ENCODE measurements at regions not wholly inside any gene's neighbourhood (a gene's known extent, or its start where the extent isn't known, plus 50 kb on each side); places are given as distances from the start of the nearest gene placed in this dataset.

DNA sequence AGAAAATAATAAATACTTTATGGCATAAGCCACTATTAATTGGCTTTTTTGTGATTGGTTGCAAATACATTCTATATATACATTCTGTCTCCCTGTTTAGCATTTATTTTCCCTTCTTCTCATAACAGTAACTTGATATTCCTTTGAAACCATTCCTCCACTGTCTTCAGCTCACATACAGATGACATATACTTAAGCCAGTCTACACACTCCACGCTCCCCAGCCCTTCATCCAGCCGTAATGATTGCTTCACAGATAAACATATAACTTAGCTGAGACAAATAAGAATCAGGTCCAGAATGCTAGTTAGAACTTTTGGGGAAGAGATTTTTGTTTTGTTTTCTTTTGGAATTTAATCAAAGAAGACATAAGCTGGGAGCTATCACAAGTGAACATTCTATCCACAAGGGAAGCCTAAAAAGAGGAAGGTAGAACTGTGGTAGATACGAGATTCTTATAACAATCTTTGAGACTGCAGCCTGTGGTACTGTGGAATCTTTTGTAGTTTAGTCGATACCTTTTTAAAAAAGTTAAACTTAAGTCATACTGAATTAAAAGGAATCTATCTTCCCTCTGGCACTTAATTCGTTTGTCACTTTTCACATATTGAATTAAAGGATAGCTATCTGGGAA is 365.1 kb upstream of the PRR16 start:
- H3K79me2 ChIP-seq (ENCODE audit: insufficient read depth): no peaks in the 10 kb centered on the region
- in situ Hi-C loops (cut with MboI): no loop called here
- DNase-seq: no peak
- H3F3A ChIP-seq (ENCODE audit: insufficient read depth): no peaks in the 10 kb centered on the region
- H4K20me1 ChIP-seq (ENCODE audit: insufficient read depth): no peaks in the 10 kb centered on the region
- no peak overlapping the region for H3K9ac ChIP-seq
- WGBS, 2 experiments (ENCODE audit: low coverage in 1 of 2, low lambda C conversion rate in 2 of 2, missing lambda C conversion rate in 2 of 2): 91 to 97% methylated on average over 5 of the region's 5 CpGs
- H3K4me2 ChIP-seq (ENCODE audit: unreplicated experiment): no peak overlapping the region
- H3K9me3 ChIP-seq (ENCODE audit: low read depth): no peaks in the 10 kb centered on the region
- no peaks in the 10 kb centered on the region for H3K9me2 ChIP-seq (ENCODE audit: insufficient read depth)
- H3K4me1 ChIP-seq (ENCODE audit: insufficient read depth): peaks cover 9% of the 10 kb centered on the region; the same call in 1 of the 2 replicates
- peak overlapping the region; percentile 36; the same call in 1 of the 2 replicates for H2AFZ ChIP-seq
- H3K4me3 ChIP-seq: no peak overlapping the region
- TF ChIP-seq EZH2 (IDR thresholded peaks at IDR 0.05; ENCODE audit: insufficient read depth, poor library complexity, severe bottlenecking) (no peak), EZH2phosphoT487 (IDR thresholded peaks at IDR 0.05; ENCODE audit: insufficient read depth, low read depth) (no peak)
- H3K36me3 ChIP-seq (ENCODE audit: low read depth): no peaks in the 10 kb centered on the region
- H3K27me3 ChIP-seq (replicated peaks; ENCODE audit: insufficient read depth): no peaks in the 10 kb centered on the region
- no peak overlapping the region for H3K27ac ChIP-seq

DNA sequence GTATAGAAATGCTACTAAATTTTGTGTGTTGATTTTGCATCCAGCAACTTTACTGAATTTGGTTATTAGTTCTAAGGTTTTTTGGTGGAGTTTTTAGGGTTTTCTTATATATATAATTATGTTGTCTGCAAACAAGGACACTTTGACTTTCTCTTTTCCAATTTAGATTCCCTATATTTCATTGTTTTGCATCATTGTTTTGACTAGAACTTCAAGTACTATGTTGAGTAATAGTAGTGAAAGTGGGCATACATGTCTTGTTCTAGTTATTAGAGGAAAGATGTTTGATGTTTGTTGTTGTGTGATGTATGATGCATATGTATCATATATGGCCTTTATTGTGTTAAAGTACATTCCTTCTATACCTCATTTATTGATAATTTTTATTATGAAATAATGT is 362.3 kb upstream of the PRR16 start:
- Histone ChIP-seq H2AFZ (no peak overlapping the region), H3F3A (ENCODE audit: insufficient read depth) (no peaks in the 10 kb centered on the region), H3K9me3 (ENCODE audit: low read depth) (no peaks in the 10 kb centered on the region), H4K20me1 (ENCODE audit: insufficient read depth) (no peaks in the 10 kb centered on the region), H3K27ac (no peak overlapping the region), H3K9ac (no peak overlapping the region), H3K36me3 (ENCODE audit: low read depth) (no peaks in the 10 kb centered on the region), H3K4me1 (ENCODE audit: insufficient read depth) (no peaks in the 10 kb centered on the region), H3K79me2 (ENCODE audit: insufficient read depth) (no peaks in the 10 kb centered on the region), H3K9me2 (ENCODE audit: insufficient read depth) (no peaks in the 10 kb centered on the region), H3K27me3 (replicated peaks; ENCODE audit: insufficient read depth) (no peaks in the 10 kb centered on the region), H3K4me2 (ENCODE audit: unreplicated experiment) (no peak overlapping the region), H3K4me3 (no peak overlapping the region)
- in situ Hi-C loops (cut with MboI): no loop called here
- no peak for DNase-seq
- no peak for TF ChIP-seq EZH2 (IDR thresholded peaks at IDR 0.05; ENCODE audit: insufficient read depth, poor library complexity, severe bottlenecking)
- no peak for TF ChIP-seq EZH2phosphoT487 (IDR thresholded peaks at IDR 0.05; ENCODE audit: insufficient read depth, low read depth)

- peaks cover 2% of the 10 kb centered on the region; the same call in 1 of the 2 replicates for H3F3A ChIP-seq (ENCODE audit: insufficient read depth)
- H3K4me1 ChIP-seq (ENCODE audit: insufficient read depth): 0 out of 2 replicates have a peak, but pooled peaks cover 7% of the 10 kb centered on the region
- H3K36me3 ChIP-seq (ENCODE audit: low read depth): no peaks in the 10 kb centered on the region
- no peak overlapping the region for H3K9ac ChIP-seq
- H3K4me2 ChIP-seq (ENCODE audit: unreplicated experiment): no peak overlapping the region
- TF ChIP-seq EZH2 (IDR thresholded peaks at IDR 0.05; ENCODE audit: insufficient read depth, poor library complexity, severe bottlenecking): no peak
- TF ChIP-seq EZH2phosphoT487 (IDR thresholded peaks at IDR 0.05; ENCODE audit: insufficient read depth, low read depth): no peak
- no peak overlapping the region for H3K27ac ChIP-seq
- H3K9me2 ChIP-seq (ENCODE audit: insufficient read depth): no peaks in the 10 kb centered on the region
- no peaks in the 10 kb centered on the region for H3K9me3 ChIP-seq (ENCODE audit: low read depth)
- no peak overlapping the region for H2AFZ ChIP-seq
- H4K20me1 ChIP-seq (ENCODE audit: insufficient read depth): no peaks in the 10 kb centered on the region
- WGBS, 2 experiments (ENCODE audit: low coverage in 1 of 2, low lambda C conversion rate in 2 of 2, missing lambda C conversion rate in 2 of 2): 73 to 86% methylated on average over 2 of the region's 2 CpGs
- H3K4me3 ChIP-seq: no peak overlapping the region
- no peaks in the 10 kb centered on the region for H3K27me3 ChIP-seq (replicated peaks; ENCODE audit: insufficient read depth)
- DNase-seq: no peak
- H3K79me2 ChIP-seq (ENCODE audit: insufficient read depth): no peaks in the 10 kb centered on the region
- in situ Hi-C loops (cut with MboI): no loop called here
Observed at GRCh38 chr5:120103495-120103894, 360.6 kb upstream of the PRR16 start.

DNA sequence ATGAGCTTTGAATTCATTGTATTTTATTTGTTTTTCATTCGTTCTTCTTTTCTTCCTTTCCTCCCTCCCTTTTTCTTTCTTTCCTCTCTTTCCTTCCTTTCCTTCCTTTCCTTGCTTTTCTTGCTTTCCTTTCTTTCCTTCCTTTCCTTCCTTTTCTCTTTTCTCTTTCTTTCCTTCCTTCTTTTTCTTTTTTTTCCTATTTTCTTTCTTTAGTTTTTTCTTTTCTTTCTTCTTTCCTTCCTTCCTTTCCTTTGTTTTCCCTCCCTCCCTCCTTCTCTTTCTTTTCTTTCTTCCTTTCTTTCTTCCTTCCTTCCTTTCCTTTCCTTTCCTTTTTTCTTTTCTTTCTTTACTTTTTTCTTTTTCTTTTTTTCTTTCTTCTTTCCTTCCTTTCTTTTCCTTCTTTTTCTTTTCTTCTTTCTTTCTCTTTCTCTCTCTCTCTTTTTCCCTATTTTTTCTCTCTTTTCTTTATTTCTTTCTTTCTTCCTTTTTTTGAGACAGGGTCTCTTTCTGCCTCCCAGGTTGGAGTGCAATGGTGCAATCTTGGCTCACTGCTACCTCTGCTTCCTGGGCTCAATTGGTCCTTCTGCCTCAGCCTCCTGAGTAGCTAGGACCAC is 357.1 kb upstream of the PRR16 start:
- no peaks in the 10 kb centered on the region for H3K79me2 ChIP-seq (ENCODE audit: insufficient read depth)
- in situ Hi-C loops (cut with MboI): no loop called here
- no peaks in the 10 kb centered on the region for H3K9me3 ChIP-seq (ENCODE audit: low read depth)
- DNase-seq: no peak
- TF ChIP-seq EZH2 (IDR thresholded peaks at IDR 0.05; ENCODE audit: insufficient read depth, poor library complexity, severe bottlenecking) (no peak), EZH2phosphoT487 (IDR thresholded peaks at IDR 0.05; ENCODE audit: insufficient read depth, low read depth) (no peak)
- WGBS, 2 experiments (ENCODE audit: low coverage in 1 of 2, low lambda C conversion rate in 2 of 2, missing lambda C conversion rate in 2 of 2): 91 to 100% methylated on average over 1 of the region's 1 CpG
- no peaks in the 10 kb centered on the region for H3K27me3 ChIP-seq (replicated peaks; ENCODE audit: insufficient read depth)
- no peaks in the 10 kb centered on the region for H3K9me2 ChIP-seq (ENCODE audit: insufficient read depth)
- no peak overlapping the region for H3K9ac ChIP-seq
- H3F3A ChIP-seq (ENCODE audit: insufficient read depth): peaks cover 13% of the 10 kb centered on the region; the same call in 1 of the 2 replicates
- no peak overlapping the region for H2AFZ ChIP-seq
- no peak overlapping the region for H3K4me3 ChIP-seq
- no peak overlapping the region for H3K4me2 ChIP-seq (ENCODE audit: unreplicated experiment)
- peaks cover 16% of the 10 kb centered on the region for H3K4me1 ChIP-seq (ENCODE audit: insufficient read depth)
- H3K36me3 ChIP-seq (ENCODE audit: low read depth): no peaks in the 10 kb centered on the region
- no peaks in the 10 kb centered on the region for H4K20me1 ChIP-seq (ENCODE audit: insufficient read depth)
- no peak overlapping the region for H3K27ac ChIP-seq

Data from GM23248 (cell line).